ENCODE measurements at regions not wholly inside any gene's neighbourhood (a gene's known extent, or its start where the extent isn't known, plus 50 kb on each side); places are given as distances from the start of the nearest gene placed in this dataset.

DNA sequence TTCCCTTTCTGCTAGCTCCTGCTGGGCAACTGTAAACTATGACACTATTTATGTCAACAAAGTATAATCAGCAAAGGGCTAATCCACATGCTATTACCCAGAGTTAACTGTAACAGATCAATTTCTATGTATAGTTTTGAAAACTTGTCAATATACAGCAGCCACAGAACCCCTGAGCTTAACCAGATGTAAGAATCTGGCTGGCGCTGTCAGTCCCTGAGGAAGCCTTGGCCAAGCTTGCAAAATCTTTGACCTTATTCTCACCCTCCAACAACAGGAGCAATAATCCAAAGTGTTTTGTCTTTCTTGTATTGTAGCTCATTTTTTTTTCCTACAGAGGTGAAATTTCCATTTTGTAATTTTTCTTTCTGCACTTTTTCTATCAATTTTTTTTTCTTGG lies 1230.1 kb upstream of the SLC10A2 start:
- no peaks in the 10 kb centered on the region for H3K36me3 ChIP-seq (ENCODE audit: control insufficient read depth, low read length)
- H3K79me2 ChIP-seq (ENCODE audit: control insufficient read depth, low read length): no peaks in the 10 kb centered on the region
- H3F3A ChIP-seq (ENCODE audit: control insufficient read depth, insufficient read depth): no peaks in the 10 kb centered on the region
- TF ChIP-seq, protein P1, sequence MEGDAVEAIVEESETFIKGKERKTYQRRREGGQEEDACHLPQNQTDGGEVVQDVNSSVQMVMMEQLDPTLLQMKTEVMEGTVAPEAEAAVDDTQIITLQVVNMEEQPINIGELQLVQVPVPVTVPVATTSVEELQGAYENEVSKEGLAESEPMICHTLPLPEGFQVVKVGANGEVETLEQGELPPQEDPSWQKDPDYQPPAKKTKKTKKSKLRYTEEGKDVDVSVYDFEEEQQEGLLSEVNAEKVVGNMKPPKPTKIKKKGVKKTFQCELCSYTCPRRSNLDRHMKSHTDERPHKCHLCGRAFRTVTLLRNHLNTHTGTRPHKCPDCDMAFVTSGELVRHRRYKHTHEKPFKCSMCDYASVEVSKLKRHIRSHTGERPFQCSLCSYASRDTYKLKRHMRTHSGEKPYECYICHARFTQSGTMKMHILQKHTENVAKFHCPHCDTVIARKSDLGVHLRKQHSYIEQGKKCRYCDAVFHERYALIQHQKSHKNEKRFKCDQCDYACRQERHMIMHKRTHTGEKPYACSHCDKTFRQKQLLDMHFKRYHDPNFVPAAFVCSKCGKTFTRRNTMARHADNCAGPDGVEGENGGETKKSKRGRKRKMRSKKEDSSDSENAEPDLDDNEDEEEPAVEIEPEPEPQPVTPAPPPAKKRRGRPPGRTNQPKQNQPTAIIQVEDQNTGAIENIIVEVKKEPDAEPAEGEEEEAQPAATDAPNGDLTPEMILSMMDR (IDR thresholded peaks at IDR 0.05; ENCODE audit: low read depth, low read length, poor library complexity, severe bottlenecking): no peak
- no peak for TF ChIP-seq EZH2phosphoT487 (IDR thresholded peaks at IDR 0.05; ENCODE audit: borderline replicate concordance, low read length)
- no peaks in the 10 kb centered on the region for H3K4me1 ChIP-seq (ENCODE audit: control insufficient read depth, low read length)
- H3K27ac ChIP-seq (ENCODE audit: low read depth, low read length): no peak overlapping the region
- no peak overlapping the region for H3K4me2 ChIP-seq (ENCODE audit: low read length)
- H3K9me2 ChIP-seq (replicated peaks; ENCODE audit: control insufficient read depth, low read length): no peaks in the 10 kb centered on the region
- no peaks in the 10 kb centered on the region for H4K20me1 ChIP-seq (ENCODE audit: control insufficient read depth, insufficient read depth, low read depth, low read length)
- no peaks in the 10 kb centered on the region for H3K9me3 ChIP-seq (ENCODE audit: control insufficient read depth, insufficient read depth, low read length)
- H3K27me3 ChIP-seq (ENCODE audit: control insufficient read depth, low read length): no peaks in the 10 kb centered on the region
- no peak overlapping the region for H3K4me3 ChIP-seq (ENCODE audit: low read length)

DNA sequence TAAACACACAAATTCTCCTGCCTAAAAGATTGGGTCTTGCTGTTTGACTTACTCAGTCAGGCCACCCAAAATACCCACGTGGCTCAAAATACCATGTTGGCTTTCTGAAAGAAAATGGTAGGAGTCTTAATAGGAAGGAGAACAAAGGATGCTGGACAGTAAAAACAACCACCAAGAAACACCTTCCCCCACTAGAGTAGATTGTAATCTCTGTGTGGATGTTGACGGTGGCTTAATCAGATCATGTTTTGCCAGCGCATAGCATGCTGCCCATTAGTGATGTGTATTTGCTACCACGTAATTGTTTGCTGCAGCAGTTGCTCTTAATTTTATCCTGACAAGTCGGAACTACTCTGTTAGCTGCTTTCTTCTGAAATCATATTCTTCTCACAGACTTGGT lies 1229.3 kb upstream of the SLC10A2 start:
- Histone ChIP-seq H3K36me3 (ENCODE audit: control insufficient read depth, low read length) (no peaks in the 10 kb centered on the region), H3K27me3 (ENCODE audit: control insufficient read depth, low read length) (no peaks in the 10 kb centered on the region), H4K20me1 (ENCODE audit: control insufficient read depth, insufficient read depth, low read depth, low read length) (no peaks in the 10 kb centered on the region), H3K4me1 (ENCODE audit: control insufficient read depth, low read length) (no peaks in the 10 kb centered on the region), H3K9me2 (replicated peaks; ENCODE audit: control insufficient read depth, low read length) (no peaks in the 10 kb centered on the region), H3K79me2 (ENCODE audit: control insufficient read depth, low read length) (no peaks in the 10 kb centered on the region), H3K9me3 (ENCODE audit: control insufficient read depth, insufficient read depth, low read length) (no peaks in the 10 kb centered on the region), H3K4me2 (ENCODE audit: low read length) (no peak overlapping the region), H3K27ac (ENCODE audit: low read depth, low read length) (no peak overlapping the region), H3F3A (ENCODE audit: control insufficient read depth, insufficient read depth) (no peaks in the 10 kb centered on the region), H3K4me3 (ENCODE audit: low read length) (no peak overlapping the region)
- no peak for TF ChIP-seq EZH2phosphoT487 (IDR thresholded peaks at IDR 0.05; ENCODE audit: borderline replicate concordance, low read length)
- TF ChIP-seq, protein P1 (IDR thresholded peaks at IDR 0.05; ENCODE audit: low read depth, low read length, poor library complexity, severe bottlenecking): no peak

DNA sequence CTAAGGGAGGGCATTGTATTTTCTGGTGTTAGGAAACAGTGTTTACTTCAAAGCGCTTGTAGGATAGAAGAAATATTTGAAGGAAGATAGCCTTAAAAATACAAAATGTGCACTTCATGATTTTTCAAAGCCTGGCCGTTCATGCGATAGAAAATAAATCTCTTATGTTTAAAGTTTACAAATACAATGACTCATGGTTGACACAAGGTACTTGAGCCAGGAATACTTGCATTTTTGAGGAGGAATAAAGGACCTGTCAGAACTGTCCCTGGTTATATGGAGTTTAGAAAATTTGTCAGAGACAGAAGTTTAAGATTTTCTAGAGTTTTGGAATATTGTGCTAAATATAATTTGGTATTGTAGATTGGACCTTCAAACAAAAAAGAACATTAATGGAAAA lies 1223.2 kb upstream of the SLC10A2 start:
- Histone ChIP-seq H3F3A (ENCODE audit: control insufficient read depth, insufficient read depth) (no peaks in the 10 kb centered on the region), H3K79me2 (ENCODE audit: control insufficient read depth, low read length) (no peaks in the 10 kb centered on the region), H3K4me1 (ENCODE audit: control insufficient read depth, low read length) (no peaks in the 10 kb centered on the region), H3K4me2 (ENCODE audit: low read length) (no peak overlapping the region), H3K36me3 (ENCODE audit: control insufficient read depth, low read length) (no peaks in the 10 kb centered on the region), H3K27me3 (ENCODE audit: control insufficient read depth, low read length) (no peaks in the 10 kb centered on the region), H3K4me3 (ENCODE audit: low read length) (no peak overlapping the region), H3K9me3 (ENCODE audit: control insufficient read depth, insufficient read depth, low read length) (no peaks in the 10 kb centered on the region), H3K9me2 (replicated peaks; ENCODE audit: control insufficient read depth, low read length) (no peaks in the 10 kb centered on the region), H3K27ac (ENCODE audit: low read depth, low read length) (no peak overlapping the region), H4K20me1 (ENCODE audit: control insufficient read depth, insufficient read depth, low read depth, low read length) (no peaks in the 10 kb centered on the region)
- TF ChIP-seq, protein P1 (IDR thresholded peaks at IDR 0.05; ENCODE audit: low read depth, low read length, poor library complexity, severe bottlenecking): no peak
- TF ChIP-seq EZH2phosphoT487 (IDR thresholded peaks at IDR 0.05; ENCODE audit: borderline replicate concordance, low read length): no peak

DNA sequence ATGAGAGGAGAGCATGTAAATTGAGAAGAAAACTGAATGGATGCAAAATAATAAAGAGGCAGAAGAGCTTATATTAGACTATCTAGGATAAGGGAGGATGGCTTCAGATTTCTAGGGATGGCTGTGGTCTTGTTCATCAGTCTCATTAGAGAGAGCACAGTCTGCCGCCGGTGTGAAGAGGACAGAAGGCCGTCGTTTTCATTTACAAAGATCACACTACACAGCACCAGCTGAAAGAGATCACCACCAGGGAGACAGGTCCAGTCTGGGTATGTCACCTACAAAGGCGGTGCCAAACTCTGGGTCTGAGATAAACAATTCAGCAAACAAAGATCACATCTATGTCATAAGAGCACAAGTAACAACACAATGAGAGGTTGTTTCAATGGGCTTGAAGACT lies 1222.3 kb upstream of the SLC10A2 start:
- Histone ChIP-seq H3K79me2 (ENCODE audit: control insufficient read depth, low read length) (no peaks in the 10 kb centered on the region), H3K9me2 (replicated peaks; ENCODE audit: control insufficient read depth, low read length) (no peaks in the 10 kb centered on the region), H3K4me3 (ENCODE audit: low read length) (no peak overlapping the region), H3K4me1 (ENCODE audit: control insufficient read depth, low read length) (no peaks in the 10 kb centered on the region), H3K4me2 (ENCODE audit: low read length) (no peak overlapping the region), H3K27ac (ENCODE audit: low read depth, low read length) (no peak overlapping the region), H3F3A (ENCODE audit: control insufficient read depth, insufficient read depth) (no peaks in the 10 kb centered on the region), H3K36me3 (ENCODE audit: control insufficient read depth, low read length) (no peaks in the 10 kb centered on the region), H3K9me3 (ENCODE audit: control insufficient read depth, insufficient read depth, low read length) (no peaks in the 10 kb centered on the region), H4K20me1 (ENCODE audit: control insufficient read depth, insufficient read depth, low read depth, low read length) (no peaks in the 10 kb centered on the region), H3K27me3 (ENCODE audit: control insufficient read depth, low read length) (no peaks in the 10 kb centered on the region)
- TF ChIP-seq EZH2phosphoT487 (IDR thresholded peaks at IDR 0.05; ENCODE audit: borderline replicate concordance, low read length): no peak
- TF ChIP-seq, protein P1 (IDR thresholded peaks at IDR 0.05; ENCODE audit: low read depth, low read length, poor library complexity, severe bottlenecking): no peak
